Gastroesophageal sphincter (tissue), 4 donors: ENCODE measurements at regions not wholly inside any gene's neighbourhood (a gene's known extent, or its start where the extent isn't known, plus 50 kb on each side); places are given as distances from the start of the nearest gene placed in this dataset.

ENCODE experiments used
- ATAC-seq: fragments of 150-250 bp; one replicate; pipeline ENCODE4 v1.9.1; 2016; ENCODE audit warnings: mild to moderate bottlenecking, moderate library complexity
- H3K27ac ChIP-seq, 4 donors: fragments of 200-600 bp; sonication (generic) in 3 of 4; 1 replicate in 3 of 4; 2 replicates in 1 of 4; pipeline ENCODE4 v1.5.1; 2016 to 2019
- H3K27me3 ChIP-seq: fragments of 200-600 bp; sonication (generic); one replicate; pipeline ENCODE4 v1.5.1; 2019
- H3K36me3 ChIP-seq, 2 donors: fragments of 200-600 bp; sonication (generic); one replicate each; pipeline ENCODE4 v1.5.1; 2019; ENCODE audit warnings: control low read depth in 1 of 2
- H3K4me1 ChIP-seq, 3 donors: fragments of 200-600 bp; sonication (generic); 1 replicate in 2 of 3; 2 replicates in 1 of 3; pipeline ENCODE4 v1.5.1; 2016 to 2019; ENCODE audit warnings: control low read depth in 2 of 3
- H3K4me3 ChIP-seq, 2 donors: fragments of 200-600 bp; sonication (generic); one replicate each; pipeline ENCODE4 v1.5.1; 2019; ENCODE audit warnings: mild to moderate bottlenecking in 1 of 2, moderate library complexity in 1 of 2
- H3K9me3 ChIP-seq, 3 donors: fragments of 200-600 bp; sonication (generic); one replicate each; pipeline ENCODE4 v1.5.1; 2017 to 2019; ENCODE audit warnings: control low read depth in 2 of 3
- CTCF ChIP-seq, 4 experiments: fragments of 200-600 bp in 2 of 4; fragments of 450-650 bp in 2 of 4; sonication (generic) in 1 of 4; IDR thresholded peaks; one replicate each; pipeline ENCODE4 v1.5.1; 2017 to 2019; ENCODE audit warnings: antibody characterized with exemption in 4 of 4, mild to moderate bottlenecking in 2 of 4, moderate library complexity in 2 of 4
- EP300 ChIP-seq: sonication (generic); formaldehyde crosslinking; IDR thresholded peaks from one replicate; pipeline ENCODE4 v1.6.1; 2017; ENCODE audit warnings: antibody characterized with exemption, mild to moderate bottlenecking
- POLR2A ChIP-seq, 2 donors: fragments of 450-650 bp; IDR thresholded peaks; one replicate each; pipeline ENCODE4 v1.6.1; 2017; ENCODE audit warnings: antibody characterized with exemption in 2 of 2, mild to moderate bottlenecking in 2 of 2, moderate library complexity in 1 of 2
- POLR2AphosphoS5 ChIP-seq: sonication (generic); formaldehyde crosslinking; IDR thresholded peaks from one replicate; pipeline ENCODE4 v1.6.1; 2017; ENCODE audit warnings: antibody characterized with exemption
- WGBS, 2 donors: methylation state at CpG; one replicate each; pipeline ENCODE4 v1.1.5; 2018; ENCODE audit warnings: low coverage in 1 of 2; 5-methylcytosine and 5-hydroxymethylcytosine counted together

- Histone ChIP-seq H3K27ac (no peak overlapping the region), H3K4me3 (no peak overlapping the region), H3K9me3 (no peaks in the 10 kb centered on the region), H3K36me3 (no peaks in the 10 kb centered on the region), H3K4me1 (no peaks in the 10 kb centered on the region), H3K27me3 (no peaks in the 10 kb centered on the region)
- TF ChIP-seq POLR2A (IDR thresholded peaks at IDR 0.05): no peak
- TF ChIP-seq EP300: no peak
- no peak for TF ChIP-seq POLR2AphosphoS5
- TF ChIP-seq CTCF (IDR thresholded peaks at IDR 0.05): no peak
- WGBS, 2 donors: 80 to 86% methylated on average over 1 to 2 of the region's 2 CpGs
- ATAC-seq: no peak
These were observed 200.1 kb downstream of the MZT1 start for GRCh38 chr13:72527333-72527732.

- 83 to 93% methylated on average over 2 of the region's 2 CpGs for WGBS, 2 donors
- TF ChIP-seq CTCF (IDR thresholded peaks at IDR 0.05) (no peak), POLR2A (IDR thresholded peaks at IDR 0.05) (no peak), POLR2AphosphoS5 (no peak), EP300 (no peak)
These were observed 203.8 kb downstream of the MZT1 start for GRCh38 chr13:72523593-72523992.

GRCh38 chr13:72523049-72523448 is 204.4 kb downstream of the MZT1 start:
- no peaks in the 10 kb centered on the region for H3K27me3 ChIP-seq
- TF ChIP-seq POLR2A (IDR thresholded peaks at IDR 0.05) (no peak), CTCF (IDR thresholded peaks at IDR 0.05) (no peak), EP300 (no peak), POLR2AphosphoS5 (no peak)
- no peak overlapping the region for H3K27ac ChIP-seq
- 72 to 80% methylated on average over 4 of the region's 4 CpGs for WGBS, 2 donors
- no peaks in the 10 kb centered on the region for H3K36me3 ChIP-seq
- no peak overlapping the region for H3K4me3 ChIP-seq
- ATAC-seq: no peak
- no peaks in the 10 kb centered on the region for H3K4me1 ChIP-seq
- H3K9me3 ChIP-seq: no peaks in the 10 kb centered on the region

More at GRCh38 chr13:72523593-72523992, 203.8 kb downstream of the MZT1 start:
- no peak overlapping the region for H3K27ac ChIP-seq
- no peaks in the 10 kb centered on the region for H3K27me3 ChIP-seq
- no peaks in the 10 kb centered on the region for H3K36me3 ChIP-seq
- no peaks in the 10 kb centered on the region for H3K9me3 ChIP-seq
- no peaks in the 10 kb centered on the region for H3K4me1 ChIP-seq
- no peak for ATAC-seq
- H3K4me3 ChIP-seq: no peak overlapping the region

- no peak overlapping the region for H3K4me3 ChIP-seq
- H3K27ac ChIP-seq: no peak overlapping the region
- H3K36me3 ChIP-seq: no peaks in the 10 kb centered on the region
- H3K9me3 ChIP-seq: no peaks in the 10 kb centered on the region
- WGBS, 2 donors: 60 to 70% methylated on average over 4 to 10 of the region's 10 CpGs
- ATAC-seq: no peak
- no peaks in the 10 kb centered on the region for H3K4me1 ChIP-seq
- TF ChIP-seq POLR2A (IDR thresholded peaks at IDR 0.05): no peak
- no peak for TF ChIP-seq CTCF (IDR thresholded peaks at IDR 0.05)
- no peak for TF ChIP-seq POLR2AphosphoS5
- no peaks in the 10 kb centered on the region for H3K27me3 ChIP-seq
These were observed 205.3 kb downstream of the MZT1 start for GRCh38 chr13:72521940-72522661.

GRCh38 chr13:72514146-72514545 is 213.3 kb downstream of the MZT1 start:
- no peak for TF ChIP-seq CTCF (IDR thresholded peaks at IDR 0.05)
- TF ChIP-seq POLR2A (IDR thresholded peaks at IDR 0.05): no peak
- TF ChIP-seq EP300: no peak
- TF ChIP-seq POLR2AphosphoS5: no peak
- Histone ChIP-seq H3K9me3 (no peaks in the 10 kb centered on the region), H3K4me1 (no peaks in the 10 kb centered on the region), H3K27me3 (no peaks in the 10 kb centered on the region), H3K27ac (no peak overlapping the region), H3K4me3 (no peak overlapping the region), H3K36me3 (no peaks in the 10 kb centered on the region)
- no peak for ATAC-seq
- 0% methylated on average over 1 of the region's 1 CpG for WGBS, 2 donors
